Osteocyte (in vitro differentiated cells): ENCODE measurements at regions not wholly inside any gene's neighbourhood (a gene's known extent, or its start where the extent isn't known, plus 50 kb on each side); places are given as distances from the start of the nearest gene placed in this dataset.

Experiments
- DNase-seq: peaks from one replicate; pipeline ENCODE4 v3.0.0; 2021; ENCODE audit warnings: mixed read lengths; ENCODE audit not compliant: unreplicated experiment; ENCODE audit errors: extremely low spot score
- H3K27ac Mint-ChIP-seq: one replicate; pipeline ENCODE4 v1.8.0; 2021; ENCODE audit warnings: mild to moderate bottlenecking, mixed read lengths; ENCODE audit not compliant: unreplicated experiment
- H3K27me3 Mint-ChIP-seq: one replicate; pipeline ENCODE4 v1.8.0; 2021; ENCODE audit warnings: mixed read lengths; ENCODE audit not compliant: unreplicated experiment
- H3K36me3 Mint-ChIP-seq: one replicate; pipeline ENCODE4 v1.8.0; 2021; ENCODE audit warnings: mixed read lengths; ENCODE audit not compliant: unreplicated experiment
- H3K4me1 Mint-ChIP-seq: one replicate; pipeline ENCODE4 v1.8.0; 2021; ENCODE audit warnings: mixed read lengths; ENCODE audit not compliant: unreplicated experiment
- H3K4me3 Mint-ChIP-seq: one replicate; pipeline ENCODE4 v1.8.0; 2021; ENCODE audit warnings: mild to moderate bottlenecking, moderate library complexity, mixed read lengths; ENCODE audit not compliant: unreplicated experiment
- H3K9me3 Mint-ChIP-seq: one replicate; pipeline ENCODE4 v1.8.0; 2021; ENCODE audit warnings: mixed read lengths; ENCODE audit not compliant: unreplicated experiment
- TF ChIP-seq, protein P1 (sequence below): fragments of 200-600 bp; sonication (generic); IDR thresholded peaks from 2 replicates; pipeline ENCODE4 v1.5.0; 2021; ENCODE audit warnings: antibody characterized with exemption, mild to moderate bottlenecking, moderate library complexity

DNA sequence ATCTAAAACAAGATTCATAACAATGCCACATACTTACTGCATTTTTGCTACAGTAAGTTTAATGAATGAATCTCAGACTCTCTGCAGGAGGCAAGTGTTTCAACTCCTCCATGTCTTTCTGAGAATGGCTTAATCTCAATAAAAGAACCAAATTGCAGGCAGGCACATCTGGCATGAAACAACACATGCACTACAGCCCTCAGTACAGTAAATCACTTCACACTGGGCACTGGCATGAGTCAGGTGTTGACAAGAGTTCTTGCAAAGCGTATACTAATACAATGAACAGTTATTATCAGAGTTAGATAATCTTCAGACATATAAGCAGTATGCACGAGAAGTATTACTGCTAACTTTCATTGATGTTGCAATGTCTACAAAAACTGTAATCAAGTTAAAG lies 1386.8 kb downstream of the MRPL39 start:
- H3K4me3 Mint-ChIP-seq: no peak overlapping the region
- TF ChIP-seq, protein P1, sequence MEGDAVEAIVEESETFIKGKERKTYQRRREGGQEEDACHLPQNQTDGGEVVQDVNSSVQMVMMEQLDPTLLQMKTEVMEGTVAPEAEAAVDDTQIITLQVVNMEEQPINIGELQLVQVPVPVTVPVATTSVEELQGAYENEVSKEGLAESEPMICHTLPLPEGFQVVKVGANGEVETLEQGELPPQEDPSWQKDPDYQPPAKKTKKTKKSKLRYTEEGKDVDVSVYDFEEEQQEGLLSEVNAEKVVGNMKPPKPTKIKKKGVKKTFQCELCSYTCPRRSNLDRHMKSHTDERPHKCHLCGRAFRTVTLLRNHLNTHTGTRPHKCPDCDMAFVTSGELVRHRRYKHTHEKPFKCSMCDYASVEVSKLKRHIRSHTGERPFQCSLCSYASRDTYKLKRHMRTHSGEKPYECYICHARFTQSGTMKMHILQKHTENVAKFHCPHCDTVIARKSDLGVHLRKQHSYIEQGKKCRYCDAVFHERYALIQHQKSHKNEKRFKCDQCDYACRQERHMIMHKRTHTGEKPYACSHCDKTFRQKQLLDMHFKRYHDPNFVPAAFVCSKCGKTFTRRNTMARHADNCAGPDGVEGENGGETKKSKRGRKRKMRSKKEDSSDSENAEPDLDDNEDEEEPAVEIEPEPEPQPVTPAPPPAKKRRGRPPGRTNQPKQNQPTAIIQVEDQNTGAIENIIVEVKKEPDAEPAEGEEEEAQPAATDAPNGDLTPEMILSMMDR: no peak
- no peaks in the 10 kb centered on the region for H3K27me3 Mint-ChIP-seq
- H3K9me3 Mint-ChIP-seq: peaks cover 25% of the 10 kb centered on the region
- H3K4me1 Mint-ChIP-seq: no peaks in the 10 kb centered on the region
- H3K27ac Mint-ChIP-seq: no peak overlapping the region
- no peaks in the 10 kb centered on the region for H3K36me3 Mint-ChIP-seq
- no peak for DNase-seq

DNA sequence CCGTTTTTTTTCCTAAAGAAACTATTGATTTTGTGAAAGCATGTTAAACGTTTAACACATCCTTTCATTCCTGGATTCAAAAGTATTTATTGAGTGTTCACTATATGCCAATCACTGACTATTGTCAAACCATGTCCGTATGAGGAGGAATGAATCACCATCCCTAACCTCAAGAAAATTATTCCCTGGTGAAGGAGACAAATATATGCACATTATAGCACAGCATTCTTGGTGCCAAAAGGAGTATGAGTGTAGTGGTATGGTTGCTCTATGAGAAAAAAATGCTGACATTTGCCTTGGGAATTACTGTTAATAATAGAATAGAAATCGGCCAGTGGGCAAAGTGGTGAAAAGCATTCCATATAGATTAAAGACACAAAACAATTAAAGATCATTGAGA lies 1390.1 kb downstream of the MRPL39 start:
- TF ChIP-seq, protein P1: no peak
- Mint-ChIP-seq H3K27me3 (no peaks in the 10 kb centered on the region), H3K4me1 (no peaks in the 10 kb centered on the region), H3K27ac (no peak overlapping the region), H3K4me3 (no peak overlapping the region), H3K36me3 (no peaks in the 10 kb centered on the region), H3K9me3 (peaks cover 24% of the 10 kb centered on the region)
- DNase-seq: no peak

DNA sequence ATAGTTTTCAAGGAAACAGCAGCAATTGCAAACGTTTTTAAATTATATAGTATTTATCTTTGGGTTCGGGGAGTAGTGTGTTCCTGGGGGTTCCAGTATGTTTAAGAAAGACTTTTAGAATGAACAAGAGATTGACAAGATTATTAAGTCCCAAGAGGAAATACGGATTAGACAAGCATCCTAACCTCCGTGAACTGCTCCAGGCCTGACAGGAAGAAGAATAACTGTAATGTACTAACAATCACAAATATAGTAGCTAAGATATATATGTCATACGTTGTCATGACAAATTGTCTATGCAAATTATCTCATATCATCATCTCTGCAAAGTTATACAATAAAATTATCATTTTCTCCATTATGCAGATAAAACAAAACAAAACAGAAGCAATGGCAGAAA lies 1397.2 kb downstream of the MRPL39 start:
- TF ChIP-seq, protein P1: no peak
- no peaks in the 10 kb centered on the region for H3K4me1 Mint-ChIP-seq
- H3K4me3 Mint-ChIP-seq: no peak overlapping the region
- H3K9me3 Mint-ChIP-seq: peaks cover 46% of the 10 kb centered on the region
- H3K27me3 Mint-ChIP-seq: no peaks in the 10 kb centered on the region
- DNase-seq: no peak
- H3K36me3 Mint-ChIP-seq: no peaks in the 10 kb centered on the region
- H3K27ac Mint-ChIP-seq: no peak overlapping the region

DNA sequence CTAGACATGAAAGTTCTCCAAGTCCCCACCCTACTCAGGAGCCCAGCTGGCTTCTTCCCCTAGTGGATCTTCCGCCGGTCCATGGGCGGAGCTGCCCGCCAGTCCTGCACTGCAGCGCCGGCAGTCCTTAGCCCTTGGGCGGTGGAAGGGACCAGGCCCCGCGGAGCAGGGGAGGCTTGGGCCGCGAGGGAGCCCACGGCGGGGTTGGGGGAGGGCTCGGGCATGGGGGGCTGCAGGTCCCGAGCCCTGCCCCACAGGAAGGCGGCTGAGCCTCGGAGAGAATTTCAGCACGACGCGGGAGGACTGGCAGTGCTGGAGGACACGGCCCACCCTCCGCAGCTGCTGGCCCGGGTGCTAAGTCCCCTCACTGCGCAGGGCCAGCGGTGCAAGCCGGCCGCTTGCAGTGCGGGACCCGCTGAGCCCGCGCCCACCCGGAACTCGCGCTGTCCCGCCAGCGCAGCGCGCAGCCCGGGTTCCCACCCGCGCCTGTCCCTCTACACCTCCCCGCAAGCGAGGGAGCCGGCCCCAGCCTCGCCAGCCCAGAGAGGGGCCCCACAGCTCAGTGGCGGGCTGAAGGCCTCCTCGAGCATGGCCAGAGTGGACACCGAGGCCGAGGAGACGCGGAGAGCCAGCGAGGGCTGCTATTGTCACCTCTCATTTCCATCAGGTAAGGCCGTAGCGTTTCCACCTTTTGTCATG lies 1398.6 kb downstream of the MRPL39 start:
- Mint-ChIP-seq H3K9me3 (peaks cover 42% of the 10 kb centered on the region), H3K36me3 (no peaks in the 10 kb centered on the region), H3K27me3 (no peaks in the 10 kb centered on the region), H3K4me3 (no peak overlapping the region), H3K27ac (no peak overlapping the region), H3K4me1 (no peaks in the 10 kb centered on the region)
- DNase-seq: no peak
- TF ChIP-seq, protein P1: no peak

DNA sequence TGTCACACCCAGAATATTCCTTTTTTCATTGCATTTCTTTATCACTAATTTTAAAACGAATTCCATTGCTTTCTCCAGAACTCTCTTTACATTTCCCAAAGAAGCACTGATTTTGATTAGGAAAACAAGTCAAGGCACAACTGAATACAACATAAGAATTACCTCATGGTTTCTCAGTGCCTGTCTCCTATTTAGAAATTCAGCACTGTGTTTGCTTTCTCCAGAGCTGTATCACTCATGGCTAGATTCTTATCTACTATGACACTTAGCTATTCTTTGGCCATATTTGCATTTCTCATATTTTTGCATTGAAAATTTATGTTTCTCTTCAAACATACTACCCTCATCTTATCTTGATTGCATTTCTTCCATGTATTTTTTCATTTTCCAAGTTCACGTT lies 1402.0 kb downstream of the MRPL39 start:
- no peak for DNase-seq
- Mint-ChIP-seq H3K36me3 (no peaks in the 10 kb centered on the region), H3K4me3 (no peak overlapping the region), H3K27ac (no peak overlapping the region), H3K9me3 (peaks cover 30% of the 10 kb centered on the region), H3K4me1 (no peaks in the 10 kb centered on the region), H3K27me3 (no peaks in the 10 kb centered on the region)
- TF ChIP-seq, protein P1: no peak
